Motor neuron (in vitro differentiated cells): ENCODE measurements at regions not wholly inside any gene's neighbourhood (a gene's known extent, or its start where the extent isn't known, plus 50 kb on each side); places are given as distances from the start of the nearest gene placed in this dataset.

ENCODE experiments used
- ATAC-seq, 8 experiments: fragments of 200-7000 bp; cut with Tn5 transposase; replicated peaks in 6 of 8; 2 replicates each; pipeline ENCODE4 v1.8.0; 2021; ENCODE audit warnings: mild to moderate bottlenecking in 8 of 8, moderate library complexity in 8 of 8
- H3K27ac ChIP-seq, 2 donors: fragments of 250-450 bp; sonication (Bioruptor Pico); 2 replicates each; pipeline ENCODE4 v1.9.0; 2021; ENCODE audit warnings: antibody characterized with exemption in 2 of 2, mild to moderate bottlenecking in 2 of 2, moderate library complexity in 1 of 2
- H3K4me1 ChIP-seq, 2 donors: fragments of 250-450 bp; sonication (Bioruptor Pico); replicated peaks in 1 of 2; 2 replicates each; pipeline ENCODE4 v1.6.1; 2021; ENCODE audit warnings: antibody characterized with exemption in 2 of 2, mild to moderate bottlenecking in 2 of 2, moderate library complexity in 1 of 2
- H3K4me3 ChIP-seq, 5 donors: fragments of 250-450 bp; sonication (Bioruptor Pico); 2 replicates each; pipeline ENCODE4 v1.9.0; 2021; ENCODE audit warnings: antibody characterized with exemption in 5 of 5, mild to moderate bottlenecking in 5 of 5, moderate library complexity in 4 of 5
- WGBS, 10 experiments: fragments of 450-650 bp; shearing (Covaris generic); methylation state at CpG; one replicate each; pipeline ENCODE4 v1.0.0; 2022; 5-methylcytosine and 5-hydroxymethylcytosine counted together
- in situ Hi-C, 9 experiments: fragments of 400-800 bp; cut with MboI; loops; one replicate each; pipeline ENCODE4 v1.15.0; 2021; ENCODE audit warnings: low sequenced_read_pairs in 9 of 9, low pct_unique_long_range_greater_than_20kb in 2 of 9; ENCODE audit not compliant: unreplicated experiment in 9 of 9

DNA sequence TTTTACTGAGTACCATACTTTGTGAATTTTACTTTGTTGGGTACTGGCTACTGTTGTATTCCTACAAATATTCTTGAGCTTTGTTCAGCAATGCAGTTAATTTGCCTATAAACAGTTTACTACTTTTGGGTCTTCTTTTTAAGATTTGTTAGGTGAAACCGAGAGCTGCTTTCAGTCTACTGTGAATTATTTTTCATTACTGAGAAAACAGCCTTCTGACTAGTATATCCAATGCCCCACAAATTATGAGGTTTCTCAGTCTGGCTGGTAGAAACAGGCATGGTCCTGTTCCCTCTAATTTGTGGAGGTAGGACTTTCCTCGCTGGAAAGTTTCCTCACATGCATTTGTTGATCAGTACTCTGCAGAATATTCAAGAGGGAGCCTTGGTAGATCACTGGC, 392.0 kb downstream of the ZSWIM6 start:
- no peak overlapping the region for H3K4me3 ChIP-seq
- in situ Hi-C loops = no loop called here
- peak in 1 of 8 experiments; percentile 27 for ATAC-seq
- WGBS, 10 experiments = 0 to 100% (median 81%) methylated on average over 1 to 2 of the region's 2 CpGs; no CpG with 5 or more reads in 2 of the 10 experiments
- no peak overlapping the region for H3K27ac ChIP-seq
- no peaks in the 10 kb centered on the region for H3K4me1 ChIP-seq

DNA sequence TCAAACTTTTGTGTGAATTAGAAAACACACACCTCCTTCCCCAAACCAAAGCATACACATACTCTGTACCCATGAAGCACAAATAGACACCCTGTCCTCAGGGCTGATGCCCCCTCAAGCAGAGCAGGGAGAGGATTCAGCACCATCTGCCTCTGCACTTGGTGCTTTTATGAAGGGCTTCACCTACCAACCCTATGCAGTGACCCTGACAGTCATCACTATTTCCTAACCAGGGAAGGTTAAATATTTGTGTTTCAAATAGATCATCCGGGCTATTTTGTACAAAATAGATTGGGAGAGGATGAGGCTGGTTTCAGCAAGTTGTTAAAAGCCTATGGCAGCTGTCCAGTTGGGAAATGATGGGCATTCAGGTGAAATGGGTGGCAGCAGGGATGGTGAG, 396.2 kb downstream of the ZSWIM6 start:
- ATAC-seq = no peak
- Histone ChIP-seq H3K4me3 (no peak overlapping the region), H3K4me1 (peaks cover 31 to 37% of the 10 kb centered on the region in 2 donors), H3K27ac (no peak overlapping the region)
- WGBS, 10 experiments = 0 to 100% (median 72%) methylated on average over 1 of the region's 1 CpG; no CpG with 5 or more reads in 2 of the 10 experiments
- in situ Hi-C loops = no loop called here

DNA sequence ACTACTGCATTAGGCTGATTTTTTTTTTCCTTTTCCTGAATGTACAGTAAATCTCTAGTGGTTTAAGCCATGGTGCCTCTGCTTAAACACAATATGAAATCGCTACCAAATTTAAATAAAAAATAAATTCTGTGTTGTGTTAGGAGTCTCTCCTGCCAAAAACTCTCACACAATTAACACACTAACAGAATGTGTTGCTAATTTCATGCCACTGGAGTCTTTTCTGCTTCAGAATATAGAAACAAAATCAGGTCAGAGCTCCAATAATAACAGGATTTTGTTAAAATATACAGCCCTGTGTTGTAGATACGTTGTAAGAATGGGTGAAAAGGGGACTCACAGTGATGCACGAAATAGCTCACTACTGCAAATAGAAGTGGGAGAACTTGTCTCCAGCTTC, 398.8 kb downstream of the ZSWIM6 start:
- in situ Hi-C loops = no loop called here
- Histone ChIP-seq H3K4me1 (peaks cover 41 to 60% of the 10 kb centered on the region in 2 donors), H3K4me3 (no peak overlapping the region), H3K27ac (peak overlapping the region; percentile 45 to 86)
- 3 to 38% (median 18%) methylated on average over 2 to 3 of the region's 3 CpGs; no CpG with 5 or more reads in 2 of the 10 experiments for WGBS, 10 experiments
- no peak for ATAC-seq

DNA sequence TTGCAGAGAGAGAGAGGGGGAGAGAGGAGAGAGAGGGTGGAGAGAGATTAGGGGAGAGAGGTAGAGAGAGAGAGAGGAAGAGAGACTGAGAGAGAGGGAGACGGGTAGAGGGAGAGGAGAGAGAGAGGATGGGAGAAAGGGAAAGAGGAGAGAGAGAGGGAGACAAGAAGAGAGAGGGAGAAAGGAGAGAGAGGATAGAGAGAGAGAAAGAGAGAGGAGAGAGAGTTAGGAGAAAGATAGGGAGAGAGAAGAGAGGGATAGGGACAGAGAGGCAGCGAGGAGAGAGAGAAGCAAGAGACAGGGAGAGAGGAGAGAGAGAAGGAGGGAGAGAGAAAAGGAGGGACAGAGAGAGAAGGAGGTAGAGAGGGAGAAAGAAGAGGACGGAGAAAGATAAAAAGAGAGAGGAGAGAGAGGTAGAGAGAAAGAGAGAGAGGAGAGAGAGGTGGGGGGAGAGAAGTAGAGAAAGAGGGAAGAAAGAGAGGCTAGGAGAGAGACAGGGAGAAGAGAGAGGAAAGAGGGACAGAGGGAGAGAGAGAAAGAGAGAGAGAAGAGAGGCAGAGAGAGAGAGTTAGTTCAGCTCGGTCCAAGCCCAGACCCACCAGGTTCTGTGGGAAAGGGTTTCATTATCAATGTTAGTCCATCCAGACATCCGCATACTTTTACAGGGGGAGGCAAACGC, 399.3 kb downstream of the ZSWIM6 start:
- Histone ChIP-seq H3K4me3 (no peak overlapping the region), H3K27ac (peak overlapping the region; percentile 45 to 86), H3K4me1 (peaks cover 46 to 66% of the 10 kb centered on the region in 2 donors)
- no peak for ATAC-seq
- 16 to 61% (median 43%) methylated on average over 4 to 6 of the region's 6 CpGs; no CpG with 5 or more reads in 1 of the 10 experiments for WGBS, 10 experiments
- in situ Hi-C loops = no loop called here

DNA sequence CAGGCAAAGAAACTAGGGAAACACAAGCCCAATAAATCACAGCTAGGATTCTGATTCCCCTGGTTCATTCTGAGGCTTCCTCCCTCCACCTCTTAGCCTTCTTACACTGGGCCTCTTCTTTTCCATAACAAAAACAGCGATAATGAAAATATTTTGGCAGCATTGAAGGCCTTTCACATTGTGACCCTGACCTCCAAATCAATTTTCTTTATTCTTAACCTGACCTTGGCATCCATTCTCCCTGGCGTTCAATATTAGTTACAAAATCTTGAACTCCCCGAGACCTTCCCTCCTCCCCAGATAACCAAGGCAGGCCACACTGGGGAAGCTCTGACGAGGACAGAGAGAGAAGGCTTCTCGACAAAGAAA, 399.9 kb downstream of the ZSWIM6 start:
- WGBS, 10 experiments = 0 to 70% (median 4%) methylated on average over 1 to 5 of the region's 5 CpGs; no CpG with 5 or more reads in 2 of the 10 experiments
- in situ Hi-C loops = no loop called here
- peaks cover 49 to 68% of the 10 kb centered on the region in 2 donors for H3K4me1 ChIP-seq
- H3K4me3 ChIP-seq = peak overlapping the region in 4 of 5 donors; percentile 12 to 30 (median 20)
- peak overlapping the region; percentile 45 to 86 for H3K27ac ChIP-seq
- ATAC-seq = peak in 4 of 8 experiments; percentile 10 to 21 (median 19)

DNA sequence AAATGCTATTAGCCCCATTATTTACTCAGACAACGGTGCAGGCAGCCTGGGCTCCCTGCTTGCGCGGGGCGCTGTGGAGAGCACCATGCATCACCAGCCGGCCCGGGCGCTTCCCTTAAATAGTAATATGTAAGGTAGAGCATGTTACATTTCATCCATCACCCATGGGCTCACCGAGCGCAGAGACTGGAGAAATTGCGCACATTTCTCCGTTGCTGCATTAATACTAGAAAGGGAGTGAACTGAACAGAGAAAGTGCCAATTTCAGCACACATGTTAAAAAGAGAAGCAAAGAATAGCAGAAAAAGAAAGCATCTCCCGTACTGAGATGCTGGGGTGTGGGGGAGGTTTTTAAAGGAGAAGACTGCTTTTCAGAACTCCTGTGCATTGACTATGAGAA, 400.3 kb downstream of the ZSWIM6 start:
- ATAC-seq = peak in 5 of 8 experiments; percentile 63 to 68 (median 65)
- Histone ChIP-seq H3K4me1 (peaks cover 54 to 73% of the 10 kb centered on the region in 2 donors), H3K27ac (peak overlapping the region; percentile 45 to 86), H3K4me3 (peak overlapping the region in 4 of 5 donors; percentile 12 to 30 (median 20))
- 0 to 86% (median 14%) methylated on average over 1 to 11 of the region's 12 CpGs; no CpG with 5 or more reads in 4 of the 10 experiments for WGBS, 10 experiments
- in situ Hi-C loops = no loop called here

DNA sequence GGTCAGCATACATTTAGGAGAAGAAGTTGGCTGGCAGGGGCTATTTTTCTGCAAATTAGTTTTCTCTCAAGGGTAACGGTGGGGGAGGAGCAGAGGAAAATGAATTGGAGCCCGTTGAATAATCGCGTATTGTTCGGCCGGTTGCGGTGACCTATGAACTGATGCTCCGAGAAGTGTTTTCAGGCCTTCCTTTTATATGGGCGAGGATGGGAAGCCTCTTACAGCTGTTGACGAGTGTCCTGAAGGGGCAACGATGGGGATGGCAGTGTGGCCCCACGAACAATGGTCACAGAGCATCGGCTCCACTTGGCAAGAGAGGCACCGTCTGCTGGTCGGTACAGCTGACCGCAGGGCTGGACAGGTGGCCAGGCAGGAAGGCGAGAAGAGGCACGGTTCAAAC, 400.7 kb downstream of the ZSWIM6 start:
- peak overlapping the region; percentile 45 to 86 for H3K27ac ChIP-seq
- in situ Hi-C loops = no loop called here
- ATAC-seq = no peak
- peak overlapping the region in 4 of 5 donors; percentile 12 to 30 (median 20) for H3K4me3 ChIP-seq
- H3K4me1 ChIP-seq = peaks cover 58 to 77% of the 10 kb centered on the region in 2 donors
- 0 to 80% (median 22%) methylated on average over 3 to 17 of the region's 18 CpGs; no CpG with 5 or more reads in 1 of the 10 experiments for WGBS, 10 experiments

DNA sequence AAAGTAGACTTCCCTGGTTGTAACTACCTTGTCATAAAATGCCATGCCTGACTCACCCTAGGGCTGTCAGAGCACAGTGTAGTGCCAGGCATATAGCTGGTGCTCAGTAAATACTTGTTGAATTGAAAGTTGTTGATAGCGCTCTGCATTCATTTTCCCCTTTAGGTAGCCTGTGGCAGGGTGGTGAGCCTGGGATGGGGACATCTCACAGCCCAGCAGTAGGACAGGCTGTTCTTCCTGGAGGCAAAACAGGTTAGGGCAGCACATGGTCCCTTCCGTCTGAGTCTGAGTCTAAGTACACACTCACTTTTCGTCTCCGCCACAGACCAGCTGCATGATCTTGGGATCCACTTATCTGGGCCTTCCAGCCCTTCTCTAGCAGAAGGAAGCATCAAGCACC, 401.9 kb downstream of the ZSWIM6 start:
- in situ Hi-C loops = no loop called here
- WGBS, 10 experiments = 40 to 100% (median 90%) methylated on average over 1 to 4 of the region's 4 CpGs; no CpG with 5 or more reads in 2 of the 10 experiments
- no peak for ATAC-seq
- H3K4me1 ChIP-seq = peaks cover 70 to 89% of the 10 kb centered on the region in 2 donors
- H3K4me3 ChIP-seq = no peak overlapping the region
- H3K27ac ChIP-seq = no peak overlapping the region

DNA sequence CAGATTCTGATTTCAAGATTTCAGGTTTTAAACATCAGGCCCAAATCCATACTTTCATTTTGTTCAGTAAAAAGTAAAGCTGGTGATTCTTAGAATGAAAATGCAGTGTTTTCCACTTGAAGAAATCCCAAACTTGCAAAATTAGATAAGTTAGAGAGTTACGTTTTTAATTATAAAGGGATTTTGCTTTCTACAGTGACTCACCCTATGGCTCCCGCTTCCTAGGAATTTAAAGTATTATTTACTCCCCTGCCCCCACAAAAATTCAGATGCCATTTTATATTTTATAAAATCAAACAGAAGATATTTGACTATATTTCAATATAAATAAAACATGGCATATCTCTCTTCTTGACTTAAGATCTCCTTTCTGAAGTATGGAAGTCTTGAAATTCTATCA, 402.9 kb downstream of the ZSWIM6 start:
- Histone ChIP-seq H3K4me1 (peaks cover 78 to 95% of the 10 kb centered on the region in 2 donors), H3K4me3 (no peak overlapping the region), H3K27ac (no peak overlapping the region)
- in situ Hi-C loops = no loop called here
- ATAC-seq = no peak
- WGBS, 10 experiments = 20 to 100% (median 50%) methylated on average over 1 to 2 of the region's 2 CpGs; no CpG with 5 or more reads in 1 of the 10 experiments

DNA sequence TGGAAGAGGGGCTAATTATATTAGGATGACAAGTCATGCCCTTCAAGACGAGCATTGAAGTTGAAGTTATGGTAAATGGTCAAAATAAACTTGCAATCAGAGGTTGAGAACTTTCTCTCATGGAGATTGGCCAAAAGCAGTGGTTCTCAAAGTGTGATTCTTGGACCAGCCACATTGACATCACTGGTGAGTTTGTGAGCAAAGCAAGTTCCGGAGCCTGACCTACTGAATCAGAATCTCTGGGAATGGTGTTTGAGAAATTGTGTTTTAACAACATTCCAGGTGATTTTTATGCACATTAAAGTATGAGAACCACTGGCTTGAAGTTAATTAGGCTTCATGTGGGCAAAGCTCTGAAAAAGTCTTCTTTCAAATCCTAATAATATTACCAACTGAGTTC, 403.5 kb downstream of the ZSWIM6 start:
- in situ Hi-C loops = no loop called here

DNA sequence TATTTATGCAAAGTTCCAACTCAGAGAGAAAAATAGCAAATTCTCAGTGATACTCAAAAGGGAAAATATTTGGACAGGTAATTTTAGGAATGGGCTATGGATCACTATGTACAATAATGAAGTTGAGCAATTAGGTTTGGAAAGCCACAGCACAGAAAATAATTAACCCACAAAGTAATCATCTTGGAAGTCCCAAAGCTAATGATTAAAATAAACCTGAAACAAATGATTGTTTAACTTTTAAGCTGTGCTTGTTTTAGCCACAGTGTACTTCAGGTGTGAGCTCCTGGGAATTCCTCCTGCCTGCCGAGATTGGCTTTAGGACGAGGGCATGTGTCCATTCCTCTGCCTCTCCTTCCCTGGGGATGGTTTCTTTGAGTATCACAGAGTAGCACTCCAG, 403.9 kb downstream of the ZSWIM6 start:
- in situ Hi-C loops = no loop called here

More for the DNA sequence above, 403.5 kb downstream of the ZSWIM6 start:
- no peak for ATAC-seq
- Histone ChIP-seq H3K4me1 (peaks cover 75 to 95% of the 10 kb centered on the region in 2 donors), H3K27ac (peak overlapping the region in 1 of 2 donors; percentile 91), H3K4me3 (no peak overlapping the region)
- WGBS, 10 experiments = 45 to 100% (median 98%) methylated on average over 1 to 2 of the region's 2 CpGs; no CpG with 5 or more reads in 4 of the 10 experiments

DNA sequence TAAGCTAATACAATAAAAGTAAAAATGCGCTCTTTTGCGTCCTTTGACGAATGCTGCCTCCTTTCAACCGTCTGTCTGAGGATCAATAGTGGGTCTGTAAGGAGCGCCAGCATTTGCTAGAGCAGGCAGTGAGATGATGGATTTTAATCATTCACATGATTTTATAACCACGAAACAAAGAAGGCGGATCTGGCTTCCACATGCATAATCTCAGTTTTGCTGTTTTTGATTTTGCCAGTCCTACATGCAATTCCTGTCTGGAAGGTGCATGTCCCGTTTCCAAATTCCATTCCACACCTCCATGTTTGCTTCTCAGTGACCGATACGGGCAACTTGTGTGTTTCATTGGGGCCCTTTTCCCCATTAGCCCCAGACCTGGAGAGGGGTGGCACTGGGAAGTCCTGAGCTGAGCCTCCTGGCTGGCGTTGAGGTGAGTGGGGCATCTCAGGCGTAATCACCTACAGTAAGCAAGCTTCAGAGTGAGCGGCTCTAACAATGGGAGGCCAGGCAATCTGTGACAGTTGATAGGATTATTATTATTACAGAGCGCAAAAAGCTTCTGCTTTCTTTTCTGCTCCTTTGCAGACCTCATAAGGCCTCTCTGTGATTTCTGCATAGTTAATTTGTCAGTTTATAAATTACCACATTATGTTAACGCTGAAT, 405.4 kb downstream of the ZSWIM6 start:
- in situ Hi-C loops = no loop called here
- 19 to 78% (median 59%) methylated on average over 2 to 14 of the region's 15 CpGs; no CpG with 5 or more reads in 1 of the 10 experiments for WGBS, 10 experiments
- peak overlapping the region; percentile 71 to 91 for H3K27ac ChIP-seq

More for the DNA sequence above, 403.9 kb downstream of the ZSWIM6 start:
- no peak overlapping the region for H3K4me3 ChIP-seq
- peak overlapping the region; percentile 71 to 91 for H3K27ac ChIP-seq
- H3K4me1 ChIP-seq = peaks cover 72 to 95% of the 10 kb centered on the region in 2 donors
- 35 to 80% (median 58%) methylated on average over 1 to 2 of the region's 2 CpGs; no CpG with 5 or more reads in 6 of the 10 experiments for WGBS, 10 experiments
- ATAC-seq = no peak

DNA sequence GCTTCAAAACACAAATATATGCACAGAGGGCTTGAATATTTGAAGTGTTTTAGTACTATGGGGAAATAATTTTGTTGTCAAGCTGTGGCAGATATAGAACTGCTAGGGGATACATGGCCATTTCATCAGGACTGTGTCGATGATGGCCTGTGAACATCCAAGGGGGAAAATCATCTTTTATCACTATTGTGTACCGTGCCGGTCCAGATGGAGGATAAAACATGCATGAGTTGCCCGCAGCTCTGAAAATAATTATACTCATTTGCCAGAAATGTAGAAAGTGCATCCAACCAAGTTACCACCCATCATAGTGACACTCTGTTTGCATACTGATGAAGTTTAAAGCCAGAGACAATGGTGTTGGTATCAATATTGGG, 405.9 kb downstream of the ZSWIM6 start:
- WGBS, 10 experiments = 0 to 68% (median 40%) methylated on average over 1 to 4 of the region's 4 CpGs; no CpG with 5 or more reads in 3 of the 10 experiments
- in situ Hi-C loops = no loop called here
- peak in 1 of 8 experiments; percentile 11 for ATAC-seq
- no peak overlapping the region for H3K4me3 ChIP-seq
- H3K4me1 ChIP-seq = peaks cover 54 to 78% of the 10 kb centered on the region in 2 donors
- peak overlapping the region; percentile 71 to 91 for H3K27ac ChIP-seq

More for the DNA sequence above, 405.4 kb downstream of the ZSWIM6 start:
- Histone ChIP-seq H3K4me1 (peaks cover 59 to 83% of the 10 kb centered on the region in 2 donors), H3K4me3 (no peak overlapping the region)
- peak in 4 of 8 experiments; percentile 6 to 45 (median 26) for ATAC-seq
